ENCODE measurements at regions not wholly inside any gene's neighbourhood (a gene's known extent, or its start where the extent isn't known, plus 50 kb on each side); places are given as distances from the start of the nearest gene placed in this dataset.

DNA sequence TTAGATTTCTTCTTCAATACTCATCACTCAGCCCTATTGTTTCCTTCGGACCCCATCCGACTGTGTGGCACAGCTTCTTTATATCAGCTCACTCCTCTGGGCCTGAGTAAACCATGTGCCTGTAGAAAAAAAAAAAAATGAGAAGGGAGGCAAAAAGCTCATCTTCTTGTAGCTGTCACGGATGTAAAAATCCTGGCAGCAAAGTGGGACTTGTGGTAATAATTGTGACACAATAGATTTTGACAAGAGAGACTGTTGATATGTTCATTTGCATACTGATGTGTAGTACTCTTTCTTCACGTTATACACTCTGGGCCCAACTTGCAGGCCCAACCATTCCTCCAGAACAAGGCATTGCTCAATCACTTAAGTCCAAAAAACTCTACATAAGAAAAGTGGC is 270.0 kb upstream of the SMIM21 start:
- TF ChIP-seq POLR2A (IDR thresholded peaks at IDR 0.05; ENCODE audit: low read length) (no peak), GATA1 (IDR thresholded peaks at IDR 0.05; ENCODE audit: low read depth, low read length) (no peak)
